ENCODE measurements at regions not wholly inside any gene's neighbourhood (a gene's known extent, or its start where the extent isn't known, plus 50 kb on each side); places are given as distances from the start of the nearest gene placed in this dataset.

GRCh38 chr20:51195419-51195901, 172.6 kb upstream of the KCNG1 start:
- no peak overlapping the region for H3K4me3 ChIP-seq (ENCODE audit: low read length)
- DNase-seq (ENCODE audit: low read depth), result peak; percentile 17
- TF ChIP-seq, protein P1, sequence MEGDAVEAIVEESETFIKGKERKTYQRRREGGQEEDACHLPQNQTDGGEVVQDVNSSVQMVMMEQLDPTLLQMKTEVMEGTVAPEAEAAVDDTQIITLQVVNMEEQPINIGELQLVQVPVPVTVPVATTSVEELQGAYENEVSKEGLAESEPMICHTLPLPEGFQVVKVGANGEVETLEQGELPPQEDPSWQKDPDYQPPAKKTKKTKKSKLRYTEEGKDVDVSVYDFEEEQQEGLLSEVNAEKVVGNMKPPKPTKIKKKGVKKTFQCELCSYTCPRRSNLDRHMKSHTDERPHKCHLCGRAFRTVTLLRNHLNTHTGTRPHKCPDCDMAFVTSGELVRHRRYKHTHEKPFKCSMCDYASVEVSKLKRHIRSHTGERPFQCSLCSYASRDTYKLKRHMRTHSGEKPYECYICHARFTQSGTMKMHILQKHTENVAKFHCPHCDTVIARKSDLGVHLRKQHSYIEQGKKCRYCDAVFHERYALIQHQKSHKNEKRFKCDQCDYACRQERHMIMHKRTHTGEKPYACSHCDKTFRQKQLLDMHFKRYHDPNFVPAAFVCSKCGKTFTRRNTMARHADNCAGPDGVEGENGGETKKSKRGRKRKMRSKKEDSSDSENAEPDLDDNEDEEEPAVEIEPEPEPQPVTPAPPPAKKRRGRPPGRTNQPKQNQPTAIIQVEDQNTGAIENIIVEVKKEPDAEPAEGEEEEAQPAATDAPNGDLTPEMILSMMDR (conservative IDR thresholded peaks at IDR 0.05; ENCODE audit: low read length), result no peak

DNA sequence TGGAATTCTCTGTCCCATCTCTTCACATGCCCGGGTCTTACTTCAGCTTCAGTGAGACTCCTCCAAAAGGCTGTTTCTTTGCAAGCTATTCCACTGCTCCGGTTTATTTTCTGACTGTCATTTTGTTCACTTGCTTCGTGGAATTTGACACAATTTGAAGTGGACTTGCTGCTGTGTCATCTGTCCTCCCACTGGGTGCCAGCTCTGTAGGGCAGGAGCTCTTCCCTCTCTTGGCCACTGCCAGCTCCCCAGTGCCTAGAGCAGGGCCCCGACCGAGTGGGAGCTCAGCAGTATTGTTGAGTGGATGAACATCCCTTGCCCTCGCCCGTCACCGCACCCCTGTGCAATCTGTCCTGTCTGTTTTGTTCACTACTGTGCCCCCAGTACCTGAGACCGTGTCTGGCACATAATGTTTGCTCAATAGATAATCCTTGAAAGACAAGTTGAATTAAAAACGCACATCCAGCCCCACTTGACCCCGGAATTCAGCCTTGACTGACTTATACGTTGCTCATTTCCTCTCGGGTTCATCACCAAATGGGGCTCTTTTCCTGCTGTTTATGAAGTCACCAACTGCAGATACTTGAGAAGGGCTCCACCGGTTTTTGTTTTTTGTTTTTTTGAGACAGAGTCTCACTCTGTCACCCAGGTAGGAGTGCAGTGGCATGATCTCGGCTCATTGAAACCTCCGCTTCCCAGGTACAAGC, 170.3 kb upstream of the KCNG1 start:
- TF ChIP-seq, protein P1 (conservative IDR thresholded peaks at IDR 0.05; ENCODE audit: low read length), result no peak
- no peak overlapping the region for H3K4me3 ChIP-seq (ENCODE audit: low read length)
- peak; percentile 4 for DNase-seq (ENCODE audit: low read depth)

DNA sequence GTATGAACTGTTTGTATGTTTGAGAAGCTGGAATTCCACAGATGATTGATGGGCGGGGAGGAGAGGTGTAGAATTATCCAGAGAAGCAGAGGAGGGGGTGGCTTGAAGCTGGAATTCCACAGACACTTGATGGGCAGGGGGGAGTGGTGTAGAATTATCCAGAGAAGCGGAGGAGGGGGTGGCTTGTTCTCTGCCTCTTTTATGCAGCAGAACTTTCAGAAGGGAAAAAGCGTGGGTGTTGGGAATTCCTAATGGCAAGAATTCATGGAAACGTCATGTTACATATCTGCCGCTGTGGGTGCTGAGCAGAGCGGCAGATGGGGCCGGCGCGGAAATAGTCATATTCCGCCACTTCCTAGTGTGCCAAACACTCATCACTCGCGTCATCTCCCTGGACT, 167.9 kb upstream of the KCNG1 start:
- no peak overlapping the region for H3K4me3 ChIP-seq (ENCODE audit: low read length)
- DNase-seq (ENCODE audit: low read depth), result peak; percentile 6
- TF ChIP-seq, protein P1 (conservative IDR thresholded peaks at IDR 0.05; ENCODE audit: low read length), result no peak

DNA sequence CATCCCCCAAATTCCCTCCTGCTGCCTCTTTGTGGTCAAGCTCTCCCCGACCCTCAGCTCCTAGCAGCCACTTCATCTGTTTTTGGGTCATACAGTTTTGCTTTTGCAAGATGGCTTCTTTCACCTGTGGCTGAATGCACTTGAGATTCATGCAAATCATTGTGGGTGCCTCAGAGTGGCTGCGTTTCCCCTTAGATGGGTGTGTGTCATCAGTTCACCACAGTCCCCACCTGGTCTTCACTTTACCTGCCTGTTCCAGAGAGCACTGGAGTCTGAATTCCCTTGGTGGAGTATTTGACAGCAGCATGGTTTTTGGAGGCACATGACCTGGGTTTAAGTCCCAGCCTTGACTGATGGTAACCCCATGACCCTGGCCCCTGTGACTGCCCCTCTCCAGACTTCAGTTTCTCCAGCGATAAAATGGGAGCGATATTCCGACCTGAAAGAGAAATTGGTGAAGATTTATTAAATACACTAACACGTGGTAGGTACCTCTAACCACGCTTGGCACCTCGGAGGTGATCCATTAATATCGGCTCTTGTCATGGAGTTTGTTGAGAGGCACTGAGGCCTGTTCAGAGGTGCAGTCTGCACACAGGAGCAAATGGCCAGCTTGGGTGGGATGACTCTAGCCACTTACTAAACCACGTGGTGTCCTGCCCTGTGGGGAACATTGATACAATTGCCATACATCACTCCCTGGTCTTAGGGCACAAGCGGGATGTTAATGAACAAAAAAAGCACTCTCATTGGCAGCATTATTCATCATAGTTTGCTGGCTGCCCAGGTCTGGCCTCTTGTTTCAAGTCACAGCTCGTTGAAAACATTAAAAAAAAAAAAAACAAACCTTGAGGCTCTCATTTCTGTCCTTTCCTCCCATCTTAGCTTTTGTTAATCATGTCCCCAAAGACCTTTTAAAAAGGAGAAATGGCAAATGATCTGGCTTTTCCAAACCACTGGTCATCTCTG, 167.2 kb upstream of the KCNG1 start:
- TF ChIP-seq, protein P1 (conservative IDR thresholded peaks at IDR 0.05; ENCODE audit: low read length), result no peak
- H3K4me3 ChIP-seq (ENCODE audit: low read length), result no peak overlapping the region
- DNase-seq (ENCODE audit: low read depth), result peak; percentile 7

GRCh38 chr20:51188941-51189340, 166.0 kb upstream of the KCNG1 start:
- TF ChIP-seq, protein P1 (conservative IDR thresholded peaks at IDR 0.05; ENCODE audit: low read length), result no peak
- DNase-seq (ENCODE audit: low read depth), result no peak
- no peak overlapping the region for H3K4me3 ChIP-seq (ENCODE audit: low read length)

GRCh38 chr20:51187261-51187660, 164.4 kb upstream of the KCNG1 start:
- DNase-seq (ENCODE audit: low read depth), result no peak
- H3K4me3 ChIP-seq (ENCODE audit: low read length), result no peak overlapping the region
- TF ChIP-seq, protein P1 (conservative IDR thresholded peaks at IDR 0.05; ENCODE audit: low read length), result no peak
